ENCODE measurements at regions not wholly inside any gene's neighbourhood (a gene's known extent, or its start where the extent isn't known, plus 50 kb on each side); places are given as distances from the start of the nearest gene placed in this dataset.

DNA sequence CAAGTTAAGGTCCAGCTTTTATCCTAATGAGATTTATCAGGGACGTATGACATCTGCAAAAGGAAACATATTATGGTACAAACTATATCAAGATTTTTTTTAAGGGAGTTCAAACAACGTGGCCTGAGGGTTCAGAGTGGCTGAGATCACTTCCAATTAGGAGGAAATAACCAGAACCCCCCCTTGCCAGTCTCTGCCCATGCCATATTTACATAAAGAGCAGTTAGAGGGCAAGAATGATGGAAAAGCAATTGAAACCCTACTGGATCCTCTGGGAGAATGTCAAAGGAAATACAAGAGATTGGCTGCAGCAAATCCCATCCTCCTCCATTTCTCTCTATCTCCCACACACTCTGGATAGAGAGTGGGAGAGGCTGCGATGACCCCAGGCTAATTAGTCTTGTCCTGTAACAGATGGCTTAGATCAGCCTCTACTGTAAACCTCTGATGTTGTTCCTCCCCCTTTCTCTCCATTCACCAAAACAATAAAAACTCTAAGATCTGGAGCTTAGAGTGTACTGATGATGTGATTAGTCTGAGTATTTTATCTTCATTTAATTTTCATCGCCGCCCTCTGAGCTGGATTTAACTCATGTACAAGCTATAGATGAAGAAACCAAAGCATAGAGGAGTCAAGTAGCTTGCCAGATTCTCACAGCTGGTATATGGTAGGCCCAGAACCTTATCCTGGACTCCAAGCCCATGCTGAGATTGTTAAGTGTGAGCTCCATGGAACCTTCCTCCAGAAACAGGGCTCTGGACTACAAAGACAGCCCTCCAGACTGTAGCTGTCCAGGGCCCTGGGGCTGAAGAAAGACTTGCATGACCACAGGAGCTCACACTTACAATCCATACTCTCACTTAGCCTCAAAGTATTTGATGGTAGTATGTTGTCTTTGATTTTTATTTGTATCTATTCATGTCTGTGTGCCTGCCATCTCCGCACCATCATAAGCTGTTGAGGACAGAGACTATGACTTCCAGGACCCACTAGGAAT is 54.1 kb upstream of the GNG2 start (continued):
- no peak for TF ChIP-seq SP1 (IDR thresholded peaks at IDR 0.05; ENCODE audit: low read depth)

- no TSS peak for BruUV-seq (replicated peaks)
- no peak overlapping the region for H3K9ac ChIP-seq (ENCODE audit: low read length)
- no peaks in the 10 kb centered on the region for H4K20me1 ChIP-seq (ENCODE audit: insufficient read depth)
- H3K9me2 ChIP-seq (ENCODE audit: insufficient read depth) = no peaks in the 10 kb centered on the region
- H2AFZ ChIP-seq (ENCODE audit: low read depth, low read length, poor library complexity, severe bottlenecking) = no peak overlapping the region
- intact Hi-C loops (cut with micrococcal nuclease) = no loop called here
- no peak overlapping the region for H3K4me3 ChIP-seq (replicated peaks in 1 of 2; ENCODE audit: low read depth in 1 of 2, low read length in 2 of 2)
- H3K4me1 ChIP-seq (ENCODE audit: control insufficient read depth in 1 of 2, insufficient read depth in 2 of 2, low read length in 2 of 2) = no peaks in the 10 kb centered on the region
- TF ChIP-seq CBX3 (IDR thresholded peaks at IDR 0.05; ENCODE audit: low read depth) (no peak), ATF3 (IDR thresholded peaks at IDR 0.05) (no peak), POLR2AphosphoS5 (IDR thresholded peaks at IDR 0.05; ENCODE audit: low read depth, low read length) (no peak)
- no peaks in the 10 kb centered on the region for H3K79me2 ChIP-seq (ENCODE audit: insufficient read depth, low read length)
- H3K27me3 ChIP-seq (ENCODE audit: insufficient read depth, low read length) = no peaks in the 10 kb centered on the region
- POLR2A ChIA-PET = no interaction called here
- RAD21 ChIA-PET (ENCODE audit: low non-redundant PET in 1 of 2, low total read pairs in 2 of 2, uncharacterized antibody in 2 of 2, unreplicated experiment in 2 of 2) = no interaction called here
- H3K4me2 ChIP-seq (ENCODE audit: low read length) = no peak overlapping the region
- peaks cover 0 to 9% of the 10 kb centered on the region in 2 experiments; a peak in 1 of 4 replicates for H3K9me3 ChIP-seq (ENCODE audit: control insufficient read depth in 1 of 2, insufficient read depth in 1 of 2, low read depth in 1 of 2, low read length in 2 of 2)
- CTCF ChIA-PET = no interaction called here
- no peak overlapping the region for H3K27ac ChIP-seq (ENCODE audit: low read depth, low read length)
- ATAC-seq = no peak
- H3K36me3 ChIP-seq (ENCODE audit: control insufficient read depth in 1 of 2, insufficient read depth in 2 of 2, low read length in 2 of 2) = no peaks in the 10 kb centered on the region
- no peak for DNase-seq (ENCODE audit: low read depth, low spot score)
Observed at GRCh38 chr14:51807356-51807755, 53.1 kb upstream of the GNG2 start.
